ENCODE measurements at regions not wholly inside any gene's neighbourhood (a gene's known extent, or its start where the extent isn't known, plus 50 kb on each side); places are given as distances from the start of the nearest gene placed in this dataset.
A peak's percentile ranks its signal among the peaks of the same experiment; 100 is the strongest.

DNA sequence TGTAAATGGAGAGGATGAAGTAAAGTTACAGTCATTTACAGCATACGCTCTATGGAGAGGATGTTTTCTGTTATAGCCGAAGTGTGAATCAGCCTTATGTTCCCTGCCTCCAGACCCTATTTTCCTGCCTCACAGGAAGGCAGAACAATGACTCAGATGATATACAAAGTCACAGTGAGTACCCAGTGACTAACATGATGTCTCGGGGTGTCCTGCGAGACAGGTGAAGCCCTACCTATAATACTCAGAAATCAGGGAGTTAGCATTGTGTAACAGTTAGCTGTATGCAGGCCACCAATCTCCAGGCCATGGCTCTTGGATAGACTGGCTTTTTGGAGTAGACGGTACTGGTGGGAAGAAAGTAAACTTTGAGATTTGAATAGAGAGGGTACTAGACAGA, 55.6 kb upstream of the FBXO28 start:
- intact Hi-C loops (cut with micrococcal nuclease) (no loop called here), dilution Hi-C loops (cut with MboI; ENCODE audit: extremely low pct_ligation_motif_present, low sequenced_read_pairs) (no loop called here)
- peak; percentile 82 for FAIRE-seq

More for the DNA sequence above, 55.6 kb upstream of the FBXO28 start:
- peak; percentile 84 for DNase-seq (ENCODE audit: low read depth, low spot score)
- TF ChIP-seq, protein P1, sequence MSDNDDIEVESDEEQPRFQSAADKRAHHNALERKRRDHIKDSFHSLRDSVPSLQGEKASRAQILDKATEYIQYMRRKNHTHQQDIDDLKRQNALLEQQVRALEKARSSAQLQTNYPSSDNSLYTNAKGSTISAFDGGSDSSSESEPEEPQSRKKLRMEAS (IDR thresholded peaks at IDR 0.05; ENCODE audit: insufficient read depth, insufficient read length), result no peak
- TF ChIP-seq POLR2AphosphoS5 (IDR thresholded peaks at IDR 0.05; ENCODE audit: insufficient read depth, low read depth, low read length), result peak; percentile 52
- TF ChIP-seq POLR2A (IDR thresholded peaks at IDR 0.05; ENCODE audit: low read depth, low read length), result no peak
- TF ChIP-seq EZH2 (IDR thresholded peaks at IDR 0.05; ENCODE audit: borderline replicate concordance, low read depth, low read length, severe bottlenecking), result no peak
- TF ChIP-seq FOS (IDR thresholded peaks at IDR 0.05; ENCODE audit: borderline replicate concordance, insufficient read depth, low read length), result peak; percentile 98
- peak; percentile 77 for TF ChIP-seq JUN (IDR thresholded peaks at IDR 0.05; ENCODE audit: borderline replicate concordance, insufficient read depth, insufficient read length, low read depth)
- TF ChIP-seq, protein P2, sequence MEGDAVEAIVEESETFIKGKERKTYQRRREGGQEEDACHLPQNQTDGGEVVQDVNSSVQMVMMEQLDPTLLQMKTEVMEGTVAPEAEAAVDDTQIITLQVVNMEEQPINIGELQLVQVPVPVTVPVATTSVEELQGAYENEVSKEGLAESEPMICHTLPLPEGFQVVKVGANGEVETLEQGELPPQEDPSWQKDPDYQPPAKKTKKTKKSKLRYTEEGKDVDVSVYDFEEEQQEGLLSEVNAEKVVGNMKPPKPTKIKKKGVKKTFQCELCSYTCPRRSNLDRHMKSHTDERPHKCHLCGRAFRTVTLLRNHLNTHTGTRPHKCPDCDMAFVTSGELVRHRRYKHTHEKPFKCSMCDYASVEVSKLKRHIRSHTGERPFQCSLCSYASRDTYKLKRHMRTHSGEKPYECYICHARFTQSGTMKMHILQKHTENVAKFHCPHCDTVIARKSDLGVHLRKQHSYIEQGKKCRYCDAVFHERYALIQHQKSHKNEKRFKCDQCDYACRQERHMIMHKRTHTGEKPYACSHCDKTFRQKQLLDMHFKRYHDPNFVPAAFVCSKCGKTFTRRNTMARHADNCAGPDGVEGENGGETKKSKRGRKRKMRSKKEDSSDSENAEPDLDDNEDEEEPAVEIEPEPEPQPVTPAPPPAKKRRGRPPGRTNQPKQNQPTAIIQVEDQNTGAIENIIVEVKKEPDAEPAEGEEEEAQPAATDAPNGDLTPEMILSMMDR (IDR thresholded peaks at IDR 0.05; ENCODE audit: extremely low read depth in 1 of 2, insufficient read depth in 1 of 2, low read depth in 1 of 2, low read length in 2 of 2), result no peak
- TF ChIP-seq GATA2 (IDR thresholded peaks at IDR 0.05; ENCODE audit: insufficient read depth, insufficient read length, low read depth, low read length), result peak; percentile 34
- TF ChIP-seq MYC (IDR thresholded peaks at IDR 0.05; ENCODE audit: low read depth, low read length), result no peak
- ChIA-PET POLR2A (no interaction called here), CTCF (interaction anchor here (0.6 to 1.4 kb wide), 2 partner anchors 9 to 915 kb away, joined by 3 to 4 read pairs; partner anchors contain the start of gene TLR5)
- Histone ChIP-seq H3K4me3 (replicated peaks in 1 of 3; ENCODE audit: insufficient read depth in 1 of 3, low read depth in 1 of 3, low read length in 3 of 3) (no peak overlapping the region), H3K9me1 (replicated peaks; ENCODE audit: control insufficient read depth, extremely low read depth, insufficient read depth, low read length) (no peaks in the 10 kb centered on the region), H3K36me3 (ENCODE audit: control insufficient read depth in 2 of 2, extremely low read depth in 1 of 2, insufficient read depth in 2 of 2, low read length in 2 of 2) (no peaks in the 10 kb centered on the region), H4K20me1 (replicated peaks; ENCODE audit: control insufficient read depth, extremely low read depth, insufficient read depth, low read length) (no peaks in the 10 kb centered on the region), H3K9me3 (replicated peaks; ENCODE audit: control insufficient read depth, insufficient read depth, low read length) (peaks cover 2% of the 10 kb centered on the region), H3K27me3 (ENCODE audit: control insufficient read depth in 2 of 2, insufficient read depth in 2 of 2, low read length in 2 of 2) (no peaks in the 10 kb centered on the region), H3K79me2 (ENCODE audit: control insufficient read depth, insufficient read depth, low read length) (no peaks in the 10 kb centered on the region), H3K9ac (replicated peaks; ENCODE audit: extremely low read depth, insufficient read depth, low read length) (peak overlapping the region; percentile 12), H3K4me2 (ENCODE audit: insufficient read depth, low read length) (peak overlapping the region; percentile 9), H2AFZ (ENCODE audit: low read depth, low read length) (peak overlapping the region; percentile 55), H3K27ac (ENCODE audit: insufficient read depth, low read depth, low read length) (peak overlapping the region; percentile 93), H3K4me1 (ENCODE audit: control insufficient read depth, extremely low read depth, insufficient read depth, low read length) (peaks cover 31% of the 10 kb centered on the region)
- no TSS peak for BruUV-seq (replicated peaks)
